ENCODE measurements at regions not wholly inside any gene's neighbourhood (a gene's known extent, or its start where the extent isn't known, plus 50 kb on each side); places are given as distances from the start of the nearest gene placed in this dataset.

DNA sequence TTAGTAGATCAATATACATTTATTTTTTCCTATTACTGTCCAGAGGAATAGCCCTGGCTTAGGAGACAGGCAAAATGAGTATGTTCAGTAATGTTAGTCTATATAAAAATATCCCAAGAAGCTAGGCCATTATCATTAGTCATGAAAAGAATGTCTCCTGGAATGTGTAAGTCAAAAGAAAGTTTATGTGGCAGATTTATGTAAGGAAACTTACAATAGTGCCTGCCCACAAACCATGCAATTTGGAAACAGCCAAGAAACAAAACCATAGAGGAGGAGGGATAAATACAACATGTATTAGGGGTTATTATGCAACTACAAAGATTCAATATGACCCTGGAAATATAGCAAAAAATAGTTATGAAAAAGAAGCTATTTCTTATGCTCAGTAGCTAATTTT is 96.3 kb downstream of the NOL4 start:
- TF ChIP-seq, protein P1, sequence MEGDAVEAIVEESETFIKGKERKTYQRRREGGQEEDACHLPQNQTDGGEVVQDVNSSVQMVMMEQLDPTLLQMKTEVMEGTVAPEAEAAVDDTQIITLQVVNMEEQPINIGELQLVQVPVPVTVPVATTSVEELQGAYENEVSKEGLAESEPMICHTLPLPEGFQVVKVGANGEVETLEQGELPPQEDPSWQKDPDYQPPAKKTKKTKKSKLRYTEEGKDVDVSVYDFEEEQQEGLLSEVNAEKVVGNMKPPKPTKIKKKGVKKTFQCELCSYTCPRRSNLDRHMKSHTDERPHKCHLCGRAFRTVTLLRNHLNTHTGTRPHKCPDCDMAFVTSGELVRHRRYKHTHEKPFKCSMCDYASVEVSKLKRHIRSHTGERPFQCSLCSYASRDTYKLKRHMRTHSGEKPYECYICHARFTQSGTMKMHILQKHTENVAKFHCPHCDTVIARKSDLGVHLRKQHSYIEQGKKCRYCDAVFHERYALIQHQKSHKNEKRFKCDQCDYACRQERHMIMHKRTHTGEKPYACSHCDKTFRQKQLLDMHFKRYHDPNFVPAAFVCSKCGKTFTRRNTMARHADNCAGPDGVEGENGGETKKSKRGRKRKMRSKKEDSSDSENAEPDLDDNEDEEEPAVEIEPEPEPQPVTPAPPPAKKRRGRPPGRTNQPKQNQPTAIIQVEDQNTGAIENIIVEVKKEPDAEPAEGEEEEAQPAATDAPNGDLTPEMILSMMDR (IDR thresholded peaks at IDR 0.05; ENCODE audit: poor library complexity, severe bottlenecking), result no peak
- no peak for TF ChIP-seq TAF1 (IDR thresholded peaks at IDR 0.05; ENCODE audit: low read depth)
- no peak for TF ChIP-seq RAD21 (conservative IDR thresholded peaks at IDR 0.05)
- TF ChIP-seq, protein P2, sequence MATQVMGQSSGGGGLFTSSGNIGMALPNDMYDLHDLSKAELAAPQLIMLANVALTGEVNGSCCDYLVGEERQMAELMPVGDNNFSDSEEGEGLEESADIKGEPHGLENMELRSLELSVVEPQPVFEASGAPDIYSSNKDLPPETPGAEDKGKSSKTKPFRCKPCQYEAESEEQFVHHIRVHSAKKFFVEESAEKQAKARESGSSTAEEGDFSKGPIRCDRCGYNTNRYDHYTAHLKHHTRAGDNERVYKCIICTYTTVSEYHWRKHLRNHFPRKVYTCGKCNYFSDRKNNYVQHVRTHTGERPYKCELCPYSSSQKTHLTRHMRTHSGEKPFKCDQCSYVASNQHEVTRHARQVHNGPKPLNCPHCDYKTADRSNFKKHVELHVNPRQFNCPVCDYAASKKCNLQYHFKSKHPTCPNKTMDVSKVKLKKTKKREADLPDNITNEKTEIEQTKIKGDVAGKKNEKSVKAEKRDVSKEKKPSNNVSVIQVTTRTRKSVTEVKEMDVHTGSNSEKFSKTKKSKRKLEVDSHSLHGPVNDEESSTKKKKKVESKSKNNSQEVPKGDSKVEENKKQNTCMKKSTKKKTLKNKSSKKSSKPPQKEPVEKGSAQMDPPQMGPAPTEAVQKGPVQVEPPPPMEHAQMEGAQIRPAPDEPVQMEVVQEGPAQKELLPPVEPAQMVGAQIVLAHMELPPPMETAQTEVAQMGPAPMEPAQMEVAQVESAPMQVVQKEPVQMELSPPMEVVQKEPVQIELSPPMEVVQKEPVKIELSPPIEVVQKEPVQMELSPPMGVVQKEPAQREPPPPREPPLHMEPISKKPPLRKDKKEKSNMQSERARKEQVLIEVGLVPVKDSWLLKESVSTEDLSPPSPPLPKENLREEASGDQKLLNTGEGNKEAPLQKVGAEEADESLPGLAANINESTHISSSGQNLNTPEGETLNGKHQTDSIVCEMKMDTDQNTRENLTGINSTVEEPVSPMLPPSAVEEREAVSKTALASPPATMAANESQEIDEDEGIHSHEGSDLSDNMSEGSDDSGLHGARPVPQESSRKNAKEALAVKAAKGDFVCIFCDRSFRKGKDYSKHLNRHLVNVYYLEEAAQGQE (IDR thresholded peaks at IDR 0.05; ENCODE audit: borderline replicate concordance), result no peak
- TF ChIP-seq EP300 (conservative IDR thresholded peaks at IDR 0.05; ENCODE audit: poor library complexity, severe bottlenecking), result no peak

Data from neural cell (in vitro differentiated cells).